Stomach (tissue), 4 donors: ENCODE measurements at regions not wholly inside any gene's neighbourhood (a gene's known extent, or its start where the extent isn't known, plus 50 kb on each side); places are given as distances from the start of the nearest gene placed in this dataset.

Experiments
- EP300 ChIP-seq: sonication (generic); formaldehyde crosslinking; IDR thresholded peaks from one replicate; pipeline ENCODE4 v1.6.1; 2017; ENCODE audit warnings: antibody characterized with exemption
- POLR2A ChIP-seq, 4 donors: fragments of 450-650 bp; IDR thresholded peaks; one replicate each; pipeline ENCODE4 v1.6.1; 2016; ENCODE audit warnings: antibody characterized with exemption in 4 of 4, control low read depth in 2 of 4, mild to moderate bottlenecking in 1 of 4, moderate library complexity in 1 of 4
- TF ChIP-seq, protein P1 (sequence below), 7 experiments: fragments of 450-650 bp in 4 of 7; fragments of 200-600 bp in 3 of 7; sonication (generic) in 3 of 7; IDR thresholded peaks; one replicate each; pipeline ENCODE4 v1.5.1; 2016 to 2019; ENCODE audit warnings: antibody characterized with exemption in 7 of 7, control low read depth in 2 of 7, mild to moderate bottlenecking in 1 of 7

DNA sequence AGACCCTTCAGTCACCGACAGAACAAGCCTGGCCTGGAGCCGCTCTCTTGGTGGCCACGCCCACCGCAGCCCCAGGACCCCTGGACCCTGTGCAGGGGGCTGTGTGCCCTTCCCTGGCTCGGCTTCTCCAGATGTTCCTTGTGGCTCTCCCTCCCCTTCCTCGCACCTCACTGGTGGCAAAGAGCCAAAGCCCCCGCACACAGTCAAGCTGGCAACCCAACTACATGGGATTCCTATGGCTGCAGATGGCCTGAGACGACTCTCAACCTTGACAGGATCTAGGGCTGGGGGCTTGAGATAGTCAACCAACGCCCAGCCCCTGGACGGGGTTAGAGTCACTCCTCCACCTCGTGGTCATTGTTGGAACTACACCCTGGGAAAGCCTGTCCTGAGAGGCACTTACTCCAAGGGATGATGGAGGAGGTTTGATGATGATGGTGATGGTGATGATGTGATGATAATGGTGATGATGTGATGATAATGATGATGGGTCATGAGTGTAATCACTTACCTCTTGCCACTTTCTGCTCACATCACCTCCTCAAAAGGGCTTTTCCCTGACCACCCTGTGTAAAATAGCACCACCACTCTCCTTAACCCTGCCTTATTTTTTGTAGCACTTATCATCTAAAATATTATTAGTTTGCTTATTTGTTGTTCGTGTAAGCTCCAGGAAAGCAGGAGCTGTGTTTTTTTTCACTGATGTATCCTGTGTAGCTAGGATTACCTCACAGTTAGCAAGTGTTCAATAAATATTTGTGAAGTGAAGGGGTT, 278.4 kb downstream of the LRFN2 start:
- TF ChIP-seq, protein P1, sequence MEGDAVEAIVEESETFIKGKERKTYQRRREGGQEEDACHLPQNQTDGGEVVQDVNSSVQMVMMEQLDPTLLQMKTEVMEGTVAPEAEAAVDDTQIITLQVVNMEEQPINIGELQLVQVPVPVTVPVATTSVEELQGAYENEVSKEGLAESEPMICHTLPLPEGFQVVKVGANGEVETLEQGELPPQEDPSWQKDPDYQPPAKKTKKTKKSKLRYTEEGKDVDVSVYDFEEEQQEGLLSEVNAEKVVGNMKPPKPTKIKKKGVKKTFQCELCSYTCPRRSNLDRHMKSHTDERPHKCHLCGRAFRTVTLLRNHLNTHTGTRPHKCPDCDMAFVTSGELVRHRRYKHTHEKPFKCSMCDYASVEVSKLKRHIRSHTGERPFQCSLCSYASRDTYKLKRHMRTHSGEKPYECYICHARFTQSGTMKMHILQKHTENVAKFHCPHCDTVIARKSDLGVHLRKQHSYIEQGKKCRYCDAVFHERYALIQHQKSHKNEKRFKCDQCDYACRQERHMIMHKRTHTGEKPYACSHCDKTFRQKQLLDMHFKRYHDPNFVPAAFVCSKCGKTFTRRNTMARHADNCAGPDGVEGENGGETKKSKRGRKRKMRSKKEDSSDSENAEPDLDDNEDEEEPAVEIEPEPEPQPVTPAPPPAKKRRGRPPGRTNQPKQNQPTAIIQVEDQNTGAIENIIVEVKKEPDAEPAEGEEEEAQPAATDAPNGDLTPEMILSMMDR (IDR thresholded peaks at IDR 0.05): peak in 6 of 7 experiments; percentile 75 to 95 (median 92)
- no peak for TF ChIP-seq EP300
- no peak for TF ChIP-seq POLR2A (IDR thresholded peaks at IDR 0.05)
